SU-DHL-6 (cell line): ENCODE measurements at regions not wholly inside any gene's neighbourhood (a gene's known extent, or its start where the extent isn't known, plus 50 kb on each side); places are given as distances from the start of the nearest gene placed in this dataset.

Experiments
- H2AFZ ChIP-seq: fragments of 200-600 bp; sonication (generic); 2 replicates; pipeline ENCODE4 v1.6.1; 2014; ENCODE audit warnings: low read depth, mild to moderate bottlenecking, moderate library complexity, mixed read lengths, antibody characterized with exemption, low read length; ENCODE audit not compliant: severe bottlenecking
- H3F3A ChIP-seq: fragments of 200-600 bp; shearing (Covaris generic); 2 replicates; pipeline ENCODE4 v1.6.0; 2016; ENCODE audit warnings: antibody characterized with exemption, mild to moderate bottlenecking; ENCODE audit not compliant: insufficient read depth
- H3K27ac ChIP-seq: fragments of 200-600 bp; sonication (generic); 2 replicates; pipeline ENCODE4 v1.5.1; 2016; ENCODE audit warnings: low read depth, mild to moderate bottlenecking, low read length, moderate library complexity, mixed read lengths
- H3K27me3 ChIP-seq: fragments of 200-600 bp; sonication (generic), shearing (Covaris generic); 2 replicates; pipeline ENCODE4 v1.6.0; 2014; ENCODE audit warnings: mild to moderate bottlenecking, low read length
- H3K36me3 ChIP-seq: fragments of 200-600 bp; sonication (generic); 2 replicates; pipeline ENCODE4 v1.6.1; 2014; ENCODE audit warnings: mild to moderate bottlenecking, low read length, mixed read lengths
- H3K4me2 ChIP-seq: fragments of 300-600, 200-600 bp; shearing (Covaris generic), sonication (generic); 2 replicates; pipeline ENCODE4 v1.6.0; 2014; ENCODE audit warnings: low read length, low read depth, mild to moderate bottlenecking; ENCODE audit not compliant: poor library complexity, severe bottlenecking
- H3K4me3 ChIP-seq: fragments of 200-600 bp; sonication (generic); 2 replicates; pipeline ENCODE4 v1.5.1; 2014; ENCODE audit warnings: antibody characterized with exemption, low read length, mild to moderate bottlenecking, mixed read lengths; ENCODE audit not compliant: insufficient read depth, poor library complexity, severe bottlenecking
- H3K79me2 ChIP-seq: fragments of 200-600 bp; sonication (generic); 2 replicates; pipeline ENCODE4 v1.6.1; 2014; ENCODE audit warnings: mild to moderate bottlenecking, low read length, moderate library complexity; ENCODE audit not compliant: insufficient read depth
- H3K9ac ChIP-seq: fragments of 200-600 bp; sonication (generic); 2 replicates; pipeline ENCODE4 v1.7.0; 2014; ENCODE audit warnings: mild to moderate bottlenecking, low read length
- H3K9me2 ChIP-seq: fragments of 200-600 bp; sonication (generic); replicated peaks from 2 replicates; pipeline ENCODE4 v1.6.1; 2014; ENCODE audit warnings: low read length; ENCODE audit not compliant: insufficient read depth
- H3K9me3 ChIP-seq: fragments of 200-600 bp; sonication (generic); 2 replicates; pipeline ENCODE4 v1.6.1; 2014; ENCODE audit warnings: low read length, mixed read lengths; ENCODE audit not compliant: insufficient read depth
- H4K20me1 ChIP-seq: fragments of 200-600 bp; sonication (generic); 2 replicates; pipeline ENCODE4 v1.6.1; 2014; ENCODE audit warnings: low read depth, mild to moderate bottlenecking, antibody characterized with exemption, low read length, moderate library complexity, mixed read lengths
- CTCF ChIP-seq: fragments of 200-600 bp; sonication (generic); IDR thresholded peaks from one replicate; pipeline ENCODE4 v1.5.1; 2017; ENCODE audit warnings: antibody characterized with exemption, mild to moderate bottlenecking, low read length, moderate library complexity; ENCODE audit not compliant: insufficient read depth, poor library complexity, severe bottlenecking
- EZH2phosphoT487 ChIP-seq: fragments of 200-600 bp; sonication (generic), shearing (Covaris generic); conservative IDR thresholded peaks from 2 replicates; pipeline ENCODE4 v1.6.1; 2018; ENCODE audit warnings: mild to moderate bottlenecking, antibody characterized with exemption, low read length, moderate library complexity, mixed read lengths

GRCh38 chr1:22350924-22351767 lies 100.5 kb upstream of the ZBTB40 start:
- no peaks in the 10 kb centered on the region for H4K20me1 ChIP-seq
- no peak overlapping the region for H2AFZ ChIP-seq
- no peak overlapping the region for H3K9ac ChIP-seq
- no peaks in the 10 kb centered on the region for H3K36me3 ChIP-seq
- H3K79me2 ChIP-seq, result no peaks in the 10 kb centered on the region
- no peaks in the 10 kb centered on the region for H3K9me2 ChIP-seq
- no peaks in the 10 kb centered on the region for H3K9me3 ChIP-seq
- TF ChIP-seq CTCF (no peak), EZH2phosphoT487 (no peak)
- H3K4me2 ChIP-seq, result no peak overlapping the region
- H3K4me3 ChIP-seq, result no peak overlapping the region
- no peaks in the 10 kb centered on the region for H3K27me3 ChIP-seq
- H3F3A ChIP-seq, result no peaks in the 10 kb centered on the region
- H3K27ac ChIP-seq, result no peak overlapping the region

GRCh38 chr1:22351768-22352080 lies 99.9 kb upstream of the ZBTB40 start:
- no peaks in the 10 kb centered on the region for H3F3A ChIP-seq
- H3K36me3 ChIP-seq, result no peaks in the 10 kb centered on the region
- no peaks in the 10 kb centered on the region for H3K27me3 ChIP-seq

GRCh38 chr1:22352355-22352754 lies 99.3 kb upstream of the ZBTB40 start:
- H3K9me3 ChIP-seq, result no peaks in the 10 kb centered on the region
- TF ChIP-seq CTCF (no peak), EZH2phosphoT487 (no peak)
- H3K4me2 ChIP-seq, result no peak overlapping the region
- no peak overlapping the region for H3K27ac ChIP-seq
- no peaks in the 10 kb centered on the region for H3K27me3 ChIP-seq
- no peak overlapping the region for H2AFZ ChIP-seq
- H3K4me3 ChIP-seq, result no peak overlapping the region
- H3K9ac ChIP-seq, result no peak overlapping the region
- no peaks in the 10 kb centered on the region for H3K9me2 ChIP-seq
- no peaks in the 10 kb centered on the region for H3K36me3 ChIP-seq
- no peaks in the 10 kb centered on the region for H3K79me2 ChIP-seq
- H4K20me1 ChIP-seq, result no peaks in the 10 kb centered on the region
- no peaks in the 10 kb centered on the region for H3F3A ChIP-seq

More at GRCh38 chr1:22351768-22352080, 99.9 kb upstream of the ZBTB40 start:
- Histone ChIP-seq H3K27ac (no peak overlapping the region), H3K4me2 (no peak overlapping the region), H2AFZ (no peak overlapping the region), H4K20me1 (no peaks in the 10 kb centered on the region), H3K4me3 (no peak overlapping the region), H3K79me2 (no peaks in the 10 kb centered on the region), H3K9ac (no peak overlapping the region), H3K9me3 (no peaks in the 10 kb centered on the region), H3K9me2 (no peaks in the 10 kb centered on the region)
- TF ChIP-seq CTCF, result no peak
- TF ChIP-seq EZH2phosphoT487, result no peak
